GM23338 (cell line): ENCODE measurements at regions not wholly inside any gene's neighbourhood (a gene's known extent, or its start where the extent isn't known, plus 50 kb on each side); places are given as distances from the start of the nearest gene placed in this dataset.

Experiments
- ATAC-seq: fragments of 200-7000 bp; cut with Tn5 transposase; 3 replicates; pipeline ENCODE4 v1.9.1; 2020
- DNase-seq: peaks from one replicate; pipeline ENCODE4 v3.0.0-alpha.2; 2015; ENCODE audit warnings: low spot score
- H2AFZ ChIP-seq: fragments of 200-600 bp; sonication (generic); 2 replicates; pipeline ENCODE4 v1.8.0; 2016; ENCODE audit warnings: antibody characterized with exemption, mild to moderate bottlenecking, moderate library complexity
- H3F3A ChIP-seq: fragments of 200-600 bp; sonication (generic); replicated peaks from 2 replicates; pipeline ENCODE4 v1.8.0; 2017; ENCODE audit warnings: antibody characterized with exemption, mixed run types, low read depth
- H3K27ac ChIP-seq: fragments of 200-600 bp; sonication (generic); 2 replicates; pipeline ENCODE4 v1.6.1; 2016; ENCODE audit warnings: low read depth
- H3K27me3 ChIP-seq: fragments of 200-600 bp; sonication (generic); 2 replicates; pipeline ENCODE4 v1.8.0; 2016; ENCODE audit warnings: mild to moderate bottlenecking, mixed run types, moderate library complexity; ENCODE audit not compliant: insufficient read depth
- H3K36me3 ChIP-seq: fragments of 200-600 bp; sonication (generic); 2 replicates; pipeline ENCODE4 v1.8.0; 2016; ENCODE audit warnings: mild to moderate bottlenecking; ENCODE audit not compliant: insufficient read depth
- H3K4me1 ChIP-seq: fragments of 200-600 bp; sonication (generic); 2 replicates; pipeline ENCODE4 v1.8.0; 2016; ENCODE audit warnings: mild to moderate bottlenecking, moderate library complexity; ENCODE audit not compliant: insufficient read depth
- H3K4me2 ChIP-seq: fragments of 200-600 bp; sonication (generic); 2 replicates; pipeline ENCODE4 v1.7.1; 2017; ENCODE audit warnings: mixed run types
- H3K4me3 ChIP-seq: fragments of 200-600 bp; sonication (generic); 2 replicates; pipeline ENCODE4 v1.6.1; 2016; ENCODE audit warnings: mixed run types
- H3K79me2 ChIP-seq: fragments of 200-600 bp; sonication (generic); replicated peaks from 2 replicates; pipeline ENCODE4 v1.8.0; 2017; ENCODE audit warnings: mild to moderate bottlenecking; ENCODE audit not compliant: insufficient read depth
- H3K9me2 ChIP-seq: fragments of 200-600 bp; sonication (generic); 2 replicates; pipeline ENCODE4 v1.8.0; 2017; ENCODE audit not compliant: insufficient read depth
- H4K20me1 ChIP-seq: fragments of 200-600 bp; sonication (generic); replicated peaks from 2 replicates; pipeline ENCODE4 v1.8.0; 2017; ENCODE audit warnings: mild to moderate bottlenecking; ENCODE audit not compliant: insufficient read depth
- H3K27ac Mint-ChIP-seq: 2 replicates; pipeline ENCODE4 v1.8.0; 2020; ENCODE audit warnings: inconsistent platforms, mild to moderate bottlenecking, moderate library complexity, mixed read lengths
- H3K27me3 Mint-ChIP-seq: 3 replicates; pipeline ENCODE4 v1.8.0; 2022; ENCODE audit warnings: low read depth, mild to moderate bottlenecking, moderate library complexity, mixed read lengths, inconsistent platforms; ENCODE audit not compliant: insufficient read depth, poor library complexity
- H3K36me3 Mint-ChIP-seq: 3 replicates; pipeline ENCODE4 v1.8.0; 2021; ENCODE audit warnings: low read depth, mild to moderate bottlenecking, inconsistent platforms, moderate library complexity, mixed read lengths
- H3K4me1 Mint-ChIP-seq: 3 replicates; pipeline ENCODE4 v1.8.0; 2020; ENCODE audit warnings: mild to moderate bottlenecking, inconsistent platforms, mixed read lengths
- H3K4me3 Mint-ChIP-seq: 3 replicates; pipeline ENCODE4 v1.8.0; 2021; ENCODE audit warnings: moderate library complexity, mild to moderate bottlenecking, inconsistent platforms, mixed read lengths
- H3K9me3 Mint-ChIP-seq: 3 replicates; pipeline ENCODE4 v1.8.0; 2020; ENCODE audit warnings: moderate library complexity, mild to moderate bottlenecking, inconsistent platforms, mixed read lengths
- CREB1 ChIP-seq: fragments of 250-450 bp; sonication (Bioruptor Pico); IDR thresholded peaks from 2 replicates; pipeline ENCODE4 v1.5.0; 2020; ENCODE audit warnings: low read depth, mild to moderate bottlenecking, moderate library complexity
- CTCF ChIP-seq, 2 experiments: fragments of 200-600 bp in 1 of 2; sonication (generic) in 1 of 2; conservative IDR thresholded peaks; 2 replicates each; pipeline versions ENCODE4 v1.5.1 to v1.6.1; 2016 to 2017; ENCODE audit warnings: antibody characterized with exemption in 2 of 2, low read depth in 2 of 2, mild to moderate bottlenecking in 2 of 2, moderate library complexity in 1 of 2
- EZH2 ChIP-seq: fragments of 200-600 bp; sonication (generic); IDR thresholded peaks from one replicate; pipeline ENCODE4 v1.8.0; 2017; ENCODE audit warnings: antibody characterized with exemption, mild to moderate bottlenecking, low read depth; ENCODE audit not compliant: unreplicated experiment
- EZH2phosphoT487 ChIP-seq: fragments of 200-600 bp; sonication (generic); IDR thresholded peaks from one replicate; pipeline ENCODE4 v1.8.1; 2018; ENCODE audit warnings: antibody characterized with exemption; ENCODE audit not compliant: unreplicated experiment
- JUNB ChIP-seq: IDR thresholded peaks from one replicate; pipeline ENCODE4 v1.6.1; 2016; ENCODE audit warnings: antibody characterized with exemption; ENCODE audit not compliant: unreplicated experiment
- NANOG ChIP-seq: IDR thresholded peaks from 2 replicates; pipeline ENCODE4 v1.6.1; 2016; ENCODE audit warnings: antibody characterized with exemption, borderline replicate concordance
- POLR2AphosphoS5 ChIP-seq: IDR thresholded peaks from 2 replicates; pipeline ENCODE4 v1.6.1; 2016; ENCODE audit warnings: antibody characterized with exemption, low read depth
- STAT1 ChIP-seq: IDR thresholded peaks from one replicate; pipeline ENCODE4 v1.6.1; 2016; ENCODE audit warnings: antibody characterized with exemption; ENCODE audit not compliant: unreplicated experiment
- ZNF114 ChIP-seq: fragments of 250-450 bp; sonication (Bioruptor Pico); IDR thresholded peaks from 2 replicates; pipeline ENCODE4 v1.5.0; 2020; ENCODE audit warnings: mild to moderate bottlenecking, moderate library complexity
- ZNF331 ChIP-seq: fragments of 250-450 bp; sonication (Bioruptor Pico); IDR thresholded peaks from 2 replicates; pipeline ENCODE4 v1.5.0; 2020; ENCODE audit warnings: low read depth, mild to moderate bottlenecking, moderate library complexity
- ZNF462 ChIP-seq: fragments of 250-450 bp; sonication (Bioruptor Pico); IDR thresholded peaks from 2 replicates; pipeline ENCODE4 v1.5.0; 2020; ENCODE audit warnings: mild to moderate bottlenecking, moderate library complexity
- TF ChIP-seq, protein P1 (sequence below): IDR thresholded peaks from 2 replicates; pipeline ENCODE4 v1.6.1; 2016; ENCODE audit warnings: antibody characterized with exemption
- TF ChIP-seq, protein P2 (sequence below): IDR thresholded peaks from one replicate; pipeline ENCODE4 v1.6.1; 2018; ENCODE audit warnings: antibody characterized with exemption; ENCODE audit not compliant: unreplicated experiment

GRCh38 chr2:118294063-118294462 is 205.8 kb downstream of the INSIG2 start:
- no peak for ATAC-seq
- Histone ChIP-seq H2AFZ (no peak overlapping the region), H3K4me1 (no peaks in the 10 kb centered on the region), H3K79me2 (no peaks in the 10 kb centered on the region), H3K36me3 (no peaks in the 10 kb centered on the region), H3K27me3 (no peaks in the 10 kb centered on the region), H3K27ac (no peak overlapping the region), H3K9me2 (0 out of 2 replicates have a peak, but pooled peaks cover 2% of the 10 kb centered on the region), H3F3A (no peaks in the 10 kb centered on the region), H3K4me2 (no peak overlapping the region), H3K4me3 (no peak overlapping the region), H4K20me1 (no peaks in the 10 kb centered on the region)
- no peak for DNase-seq
- H3K9me3 Mint-ChIP-seq = peaks cover 10% of the 10 kb centered on the region; the same call in 2 of the 3 replicates
- peaks cover 5% of the 10 kb centered on the region for H3K36me3 Mint-ChIP-seq
- no peak for TF ChIP-seq EZH2
- TF ChIP-seq NANOG = no peak
- no peak for TF ChIP-seq ZNF114 (CRISPR knock-in tag)
- TF ChIP-seq CTCF (conservative IDR thresholded peaks at IDR 0.05; ENCODE audit: low read depth in 2 of 2) = no peak
- TF ChIP-seq, protein P1, sequence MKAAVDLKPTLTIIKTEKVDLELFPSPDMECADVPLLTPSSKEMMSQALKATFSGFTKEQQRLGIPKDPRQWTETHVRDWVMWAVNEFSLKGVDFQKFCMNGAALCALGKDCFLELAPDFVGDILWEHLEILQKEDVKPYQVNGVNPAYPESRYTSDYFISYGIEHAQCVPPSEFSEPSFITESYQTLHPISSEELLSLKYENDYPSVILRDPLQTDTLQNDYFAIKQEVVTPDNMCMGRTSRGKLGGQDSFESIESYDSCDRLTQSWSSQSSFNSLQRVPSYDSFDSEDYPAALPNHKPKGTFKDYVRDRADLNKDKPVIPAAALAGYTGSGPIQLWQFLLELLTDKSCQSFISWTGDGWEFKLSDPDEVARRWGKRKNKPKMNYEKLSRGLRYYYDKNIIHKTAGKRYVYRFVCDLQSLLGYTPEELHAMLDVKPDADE = no peak
- TF ChIP-seq STAT1 = no peak
- TF ChIP-seq, protein P2, sequence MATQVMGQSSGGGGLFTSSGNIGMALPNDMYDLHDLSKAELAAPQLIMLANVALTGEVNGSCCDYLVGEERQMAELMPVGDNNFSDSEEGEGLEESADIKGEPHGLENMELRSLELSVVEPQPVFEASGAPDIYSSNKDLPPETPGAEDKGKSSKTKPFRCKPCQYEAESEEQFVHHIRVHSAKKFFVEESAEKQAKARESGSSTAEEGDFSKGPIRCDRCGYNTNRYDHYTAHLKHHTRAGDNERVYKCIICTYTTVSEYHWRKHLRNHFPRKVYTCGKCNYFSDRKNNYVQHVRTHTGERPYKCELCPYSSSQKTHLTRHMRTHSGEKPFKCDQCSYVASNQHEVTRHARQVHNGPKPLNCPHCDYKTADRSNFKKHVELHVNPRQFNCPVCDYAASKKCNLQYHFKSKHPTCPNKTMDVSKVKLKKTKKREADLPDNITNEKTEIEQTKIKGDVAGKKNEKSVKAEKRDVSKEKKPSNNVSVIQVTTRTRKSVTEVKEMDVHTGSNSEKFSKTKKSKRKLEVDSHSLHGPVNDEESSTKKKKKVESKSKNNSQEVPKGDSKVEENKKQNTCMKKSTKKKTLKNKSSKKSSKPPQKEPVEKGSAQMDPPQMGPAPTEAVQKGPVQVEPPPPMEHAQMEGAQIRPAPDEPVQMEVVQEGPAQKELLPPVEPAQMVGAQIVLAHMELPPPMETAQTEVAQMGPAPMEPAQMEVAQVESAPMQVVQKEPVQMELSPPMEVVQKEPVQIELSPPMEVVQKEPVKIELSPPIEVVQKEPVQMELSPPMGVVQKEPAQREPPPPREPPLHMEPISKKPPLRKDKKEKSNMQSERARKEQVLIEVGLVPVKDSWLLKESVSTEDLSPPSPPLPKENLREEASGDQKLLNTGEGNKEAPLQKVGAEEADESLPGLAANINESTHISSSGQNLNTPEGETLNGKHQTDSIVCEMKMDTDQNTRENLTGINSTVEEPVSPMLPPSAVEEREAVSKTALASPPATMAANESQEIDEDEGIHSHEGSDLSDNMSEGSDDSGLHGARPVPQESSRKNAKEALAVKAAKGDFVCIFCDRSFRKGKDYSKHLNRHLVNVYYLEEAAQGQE = no peak
- TF ChIP-seq JUNB = no peak
- no peak for TF ChIP-seq ZNF331 (CRISPR knock-in tag)
- no peak for TF ChIP-seq CREB1 (CRISPR knock-in tag)
- TF ChIP-seq EZH2phosphoT487 = no peak
- TF ChIP-seq POLR2AphosphoS5 = no peak
- TF ChIP-seq ZNF462 = no peak
- H3K27me3 Mint-ChIP-seq = no peaks in the 10 kb centered on the region
- H3K27ac Mint-ChIP-seq = no peak overlapping the region
- H3K4me3 Mint-ChIP-seq = no peak overlapping the region
- H3K4me1 Mint-ChIP-seq = no peaks in the 10 kb centered on the region
